CD8-positive, alpha-beta memory T cell (primary cell): ENCODE measurements at regions not wholly inside any gene's neighbourhood (a gene's known extent, or its start where the extent isn't known, plus 50 kb on each side); places are given as distances from the start of the nearest gene placed in this dataset.

Source experiments
- CTCF ChIA-PET: fragments of 350-600 bp; sonication (Branson Sonifier 250); formaldehyde crosslinking; loops from one replicate; lab custom pipeline; 2021; ENCODE audit warnings: antibody characterized with exemption; lab: Charles Lee
- POLR2A ChIA-PET: fragments of 350-600 bp; sonication (Branson Sonifier 250); formaldehyde crosslinking; loops from one replicate; lab custom pipeline; 2021; ENCODE audit warnings: antibody characterized with exemption; lab: Charles Lee
- DNase-seq, 5 donors: peaks; one replicate each; pipeline versions ENCODE4 v3.0.0 to v3.0.0-alpha.2; 2020 to 2022; ENCODE audit warnings: mixed read lengths in 1 of 5
- H3K27ac ChIP-seq: one replicate; pipeline ENCODE4 v1.7.0; 2013; ENCODE audit warnings: low read depth, mild to moderate bottlenecking, low read length, moderate library complexity
- H3K27me3 ChIP-seq: 2 replicates; pipeline ENCODE4 v1.7.0; 2013; ENCODE audit warnings: low read length, mild to moderate bottlenecking; ENCODE audit not compliant: insufficient read depth, poor library complexity, severe bottlenecking
- H3K36me3 ChIP-seq: 2 replicates; pipeline ENCODE4 v1.7.0; 2013; ENCODE audit warnings: mild to moderate bottlenecking, low read length, moderate library complexity; ENCODE audit not compliant: insufficient read depth
- H3K4me1 ChIP-seq: 2 replicates; pipeline ENCODE4 v1.7.0; 2013; ENCODE audit warnings: mild to moderate bottlenecking, low read length, moderate library complexity; ENCODE audit not compliant: insufficient read depth
- H3K4me3 ChIP-seq: 2 replicates; pipeline ENCODE4 v1.7.0; 2013; ENCODE audit warnings: mild to moderate bottlenecking, low read length
- H3K9me3 ChIP-seq: 2 replicates; pipeline ENCODE4 v1.7.0; 2013; ENCODE audit warnings: mild to moderate bottlenecking, low read length
- H3K27ac Mint-ChIP-seq, 8 donors: one replicate each; pipeline ENCODE4 v1.8.0; 2020 to 2021; ENCODE audit warnings: mixed read lengths in 8 of 8, mild to moderate bottlenecking in 6 of 8, inconsistent platforms in 3 of 8, moderate library complexity in 3 of 8
- H3K27me3 Mint-ChIP-seq, 2 donors: one replicate each; pipeline ENCODE4 v1.8.0; 2020 to 2021; ENCODE audit warnings: mixed read lengths in 2 of 2, mild to moderate bottlenecking in 1 of 2, moderate library complexity in 1 of 2
- H3K36me3 Mint-ChIP-seq, 3 donors: one replicate each; pipeline ENCODE4 v1.8.0; 2020 to 2021; ENCODE audit warnings: mixed read lengths in 3 of 3, inconsistent platforms in 1 of 3, mild to moderate bottlenecking in 1 of 3
- H3K4me1 Mint-ChIP-seq, 3 donors: one replicate each; pipeline ENCODE4 v1.8.0; 2020 to 2021; ENCODE audit warnings: mixed read lengths in 3 of 3, inconsistent platforms in 1 of 3, mild to moderate bottlenecking in 1 of 3
- H3K4me3 Mint-ChIP-seq, 7 donors: one replicate each; pipeline ENCODE4 v1.8.0; 2020 to 2021; ENCODE audit warnings: mixed read lengths in 7 of 7, mild to moderate bottlenecking in 6 of 7, moderate library complexity in 4 of 7, inconsistent platforms in 2 of 7
- H3K9me3 Mint-ChIP-seq, 5 donors: one replicate each; pipeline ENCODE4 v1.8.0; 2020 to 2022; ENCODE audit warnings: mixed read lengths in 5 of 5, mild to moderate bottlenecking in 3 of 5, moderate library complexity in 2 of 5, inconsistent platforms in 1 of 5

DNA sequence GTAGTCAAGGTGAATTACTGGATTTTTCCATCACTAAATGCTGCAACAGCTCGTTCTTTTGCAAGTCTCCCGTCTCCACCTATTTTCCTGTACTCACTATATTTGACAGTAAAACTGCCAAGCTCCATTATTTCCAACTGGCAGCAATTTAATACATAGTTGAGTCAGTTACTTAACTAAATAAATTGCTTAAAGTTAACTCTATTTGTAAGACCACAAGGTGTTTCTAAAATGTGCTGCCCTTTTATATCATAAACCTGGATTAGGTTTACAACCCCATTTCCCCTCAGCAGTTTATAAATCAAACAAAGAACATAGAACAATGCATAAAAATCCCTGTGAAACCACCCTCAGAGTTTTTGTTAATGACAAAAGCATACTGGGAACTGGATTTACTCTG lies 211.4 kb upstream of the DPH6 start:
- H3K9me3 ChIP-seq = no peaks in the 10 kb centered on the region
- no peak overlapping the region for H3K27ac ChIP-seq
- H3K27me3 ChIP-seq = no peaks in the 10 kb centered on the region
- Mint-ChIP-seq H3K9me3 (peaks cover 0 to 2% (median 0%) of the 10 kb centered on the region in 5 donors), H3K36me3 (no peaks in the 10 kb centered on the region), H3K27ac (no peak overlapping the region), H3K4me3 (no peak overlapping the region), H3K27me3 (peaks cover 2 to 4% of the 10 kb centered on the region in 2 donors), H3K4me1 (no peaks in the 10 kb centered on the region)
- no peak for DNase-seq
- POLR2A ChIA-PET = no interaction called here
- H3K4me1 ChIP-seq = no peaks in the 10 kb centered on the region
- no peak overlapping the region for H3K4me3 ChIP-seq
- H3K36me3 ChIP-seq = no peaks in the 10 kb centered on the region
- CTCF ChIA-PET = no interaction called here

DNA sequence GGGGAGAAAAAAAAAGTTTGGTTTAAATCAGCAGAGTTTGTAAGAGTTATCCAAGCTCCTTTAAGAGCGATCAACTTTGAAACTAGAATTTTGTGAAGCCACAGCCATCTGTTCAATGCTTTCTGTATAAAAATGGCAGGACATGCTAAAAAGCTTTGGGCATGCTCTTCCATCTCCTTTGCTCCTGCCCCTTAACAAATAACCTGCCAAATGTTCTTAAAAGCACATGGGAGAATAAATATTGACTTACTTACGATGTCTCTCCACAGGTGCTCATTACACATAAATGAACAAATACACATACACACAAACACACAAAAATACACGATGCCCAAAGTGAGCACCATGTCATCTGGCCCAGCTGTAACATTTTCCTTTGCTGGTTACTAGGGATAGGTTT lies 211.8 kb upstream of the DPH6 start:
- no peak for DNase-seq
- no peaks in the 10 kb centered on the region for H3K36me3 Mint-ChIP-seq
- POLR2A ChIA-PET = no interaction called here
- H3K4me3 Mint-ChIP-seq = no peak overlapping the region
- Histone ChIP-seq H3K9me3 (no peaks in the 10 kb centered on the region), H3K36me3 (no peaks in the 10 kb centered on the region), H3K4me3 (no peak overlapping the region), H3K4me1 (no peaks in the 10 kb centered on the region), H3K27ac (no peak overlapping the region), H3K27me3 (no peaks in the 10 kb centered on the region)
- H3K4me1 Mint-ChIP-seq = no peaks in the 10 kb centered on the region
- CTCF ChIA-PET = no interaction called here
- no peak overlapping the region for H3K27ac Mint-ChIP-seq
- H3K27me3 Mint-ChIP-seq = peaks cover 2 to 4% of the 10 kb centered on the region in 2 donors
- H3K9me3 Mint-ChIP-seq = peaks cover 0 to 2% (median 0%) of the 10 kb centered on the region in 5 donors

- H3K4me3 ChIP-seq = no peak overlapping the region
- CTCF ChIA-PET = no interaction called here
- no peaks in the 10 kb centered on the region for H3K36me3 Mint-ChIP-seq
- no peaks in the 10 kb centered on the region for H3K4me1 ChIP-seq
- POLR2A ChIA-PET = no interaction called here
- no peaks in the 10 kb centered on the region for H3K36me3 ChIP-seq
- H3K9me3 ChIP-seq = no peaks in the 10 kb centered on the region
- H3K27ac Mint-ChIP-seq = no peak overlapping the region
- no peak for DNase-seq
- peaks cover 0 to 2% (median 0%) of the 10 kb centered on the region in 5 donors for H3K9me3 Mint-ChIP-seq
- no peak overlapping the region for H3K27ac ChIP-seq
- no peak overlapping the region for H3K4me3 Mint-ChIP-seq
- no peaks in the 10 kb centered on the region for H3K27me3 Mint-ChIP-seq
- H3K4me1 Mint-ChIP-seq = no peaks in the 10 kb centered on the region
- H3K27me3 ChIP-seq = no peaks in the 10 kb centered on the region
These were observed 218.9 kb upstream of the DPH6 start for GRCh38 chr15:35764661-35765519.

DNA sequence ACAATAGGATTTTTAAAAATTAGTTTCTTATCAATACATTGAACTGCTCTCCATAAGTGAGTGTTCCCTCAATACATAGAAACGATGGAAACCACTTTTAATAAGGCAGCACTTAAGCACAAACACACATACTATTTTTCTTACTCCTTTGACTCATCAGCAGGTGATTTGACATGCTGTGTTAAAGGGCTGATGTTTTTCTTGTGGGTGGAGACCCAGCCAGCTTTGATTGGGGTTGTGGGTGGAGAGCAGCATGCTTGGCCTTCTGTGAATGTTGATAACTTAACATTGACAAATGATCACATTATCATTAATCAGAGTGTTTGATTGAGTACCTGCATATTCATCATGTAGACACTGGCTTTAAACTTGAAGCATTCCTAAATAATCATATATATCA lies 223.0 kb upstream of the DPH6 start:
- POLR2A ChIA-PET = no interaction called here
- no peaks in the 10 kb centered on the region for H3K4me1 Mint-ChIP-seq
- H3K4me3 Mint-ChIP-seq = no peak overlapping the region
- no peak for DNase-seq
- no peaks in the 10 kb centered on the region for H3K36me3 ChIP-seq
- H3K4me1 ChIP-seq = no peaks in the 10 kb centered on the region
- H3K27ac ChIP-seq = no peak overlapping the region
- no peaks in the 10 kb centered on the region for H3K27me3 ChIP-seq
- no peaks in the 10 kb centered on the region for H3K9me3 Mint-ChIP-seq
- no peaks in the 10 kb centered on the region for H3K9me3 ChIP-seq
- H3K27me3 Mint-ChIP-seq = no peaks in the 10 kb centered on the region
- CTCF ChIA-PET = interaction anchor here (1.0 kb wide), 1 partner anchor 17 kb away, joined by 3 read pairs; no protein-coding TSS in a partner anchor
- no peaks in the 10 kb centered on the region for H3K36me3 Mint-ChIP-seq
- H3K27ac Mint-ChIP-seq = no peak overlapping the region
- H3K4me3 ChIP-seq = no peak overlapping the region

GRCh38 chr15:35769656-35770055 lies 223.7 kb upstream of the DPH6 start:
- Histone ChIP-seq H3K9me3 (no peaks in the 10 kb centered on the region), H3K4me1 (no peaks in the 10 kb centered on the region), H3K4me3 (no peak overlapping the region)

GRCh38 chr15:35771746-35772442 lies 225.9 kb upstream of the DPH6 start:
- no peak overlapping the region for H3K4me3 ChIP-seq
- CTCF ChIA-PET = no interaction called here
- no peak overlapping the region for H3K4me3 Mint-ChIP-seq

More at GRCh38 chr15:35769656-35770055, 223.7 kb upstream of the DPH6 start:
- Histone ChIP-seq H3K27ac (no peak overlapping the region), H3K36me3 (no peaks in the 10 kb centered on the region), H3K27me3 (no peaks in the 10 kb centered on the region)
- ChIA-PET POLR2A (no interaction called here), CTCF (interaction anchor here (1.0 kb wide), 1 partner anchor 18 kb away, joined by 3 read pairs; no protein-coding TSS in a partner anchor)
- Mint-ChIP-seq H3K27ac (no peak overlapping the region), H3K4me1 (no peaks in the 10 kb centered on the region), H3K4me3 (no peak overlapping the region), H3K9me3 (no peaks in the 10 kb centered on the region), H3K27me3 (no peaks in the 10 kb centered on the region), H3K36me3 (no peaks in the 10 kb centered on the region)
- DNase-seq = no peak

GRCh38 chr15:35774653-35775052 lies 228.7 kb upstream of the DPH6 start:
- Histone ChIP-seq H3K27ac (no peak overlapping the region), H3K4me3 (no peak overlapping the region), H3K36me3 (no peaks in the 10 kb centered on the region), H3K9me3 (no peaks in the 10 kb centered on the region), H3K27me3 (no peaks in the 10 kb centered on the region), H3K4me1 (no peaks in the 10 kb centered on the region)
- ChIA-PET CTCF (no interaction called here), POLR2A (no interaction called here)
- DNase-seq = no peak
- H3K4me3 Mint-ChIP-seq = no peak overlapping the region
- no peaks in the 10 kb centered on the region for H3K9me3 Mint-ChIP-seq
- no peaks in the 10 kb centered on the region for H3K27me3 Mint-ChIP-seq
- H3K27ac Mint-ChIP-seq = no peak overlapping the region
- H3K4me1 Mint-ChIP-seq = no peaks in the 10 kb centered on the region
- no peaks in the 10 kb centered on the region for H3K36me3 Mint-ChIP-seq

More at GRCh38 chr15:35771746-35772442, 225.9 kb upstream of the DPH6 start:
- DNase-seq = no peak
- no peaks in the 10 kb centered on the region for H3K9me3 ChIP-seq
- H3K27ac ChIP-seq = no peak overlapping the region
- H3K4me1 ChIP-seq = no peaks in the 10 kb centered on the region
- Mint-ChIP-seq H3K27ac (no peak overlapping the region), H3K4me1 (no peaks in the 10 kb centered on the region), H3K9me3 (no peaks in the 10 kb centered on the region), H3K36me3 (no peaks in the 10 kb centered on the region), H3K27me3 (no peaks in the 10 kb centered on the region)
- no peaks in the 10 kb centered on the region for H3K27me3 ChIP-seq
- POLR2A ChIA-PET = no interaction called here
- no peaks in the 10 kb centered on the region for H3K36me3 ChIP-seq

DNA sequence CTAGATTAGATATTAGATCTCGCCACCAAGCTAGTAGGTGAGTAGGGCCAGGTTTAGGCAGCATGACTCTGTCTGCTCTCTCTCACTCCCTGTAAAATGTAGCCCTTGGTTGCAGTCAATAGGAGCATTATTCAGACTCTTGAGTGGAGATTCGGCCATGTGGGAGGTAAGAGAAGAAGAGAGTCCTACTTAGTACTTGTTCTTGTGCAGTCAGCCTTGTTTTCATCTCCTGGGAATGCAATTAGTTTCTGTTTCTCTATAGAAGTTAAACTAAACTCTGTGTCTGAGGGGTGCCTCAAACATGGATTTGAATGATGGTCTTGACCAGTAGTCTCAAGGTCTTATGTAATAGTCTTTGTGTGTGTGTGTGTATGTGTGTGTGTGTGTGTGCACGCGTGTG lies 229.5 kb upstream of the DPH6 start:
- no peaks in the 10 kb centered on the region for H3K9me3 ChIP-seq
- H3K36me3 ChIP-seq = no peaks in the 10 kb centered on the region
- no peak overlapping the region for H3K27ac ChIP-seq
- CTCF ChIA-PET = no interaction called here
- no peak overlapping the region for H3K4me3 ChIP-seq
- no peaks in the 10 kb centered on the region for H3K9me3 Mint-ChIP-seq
- POLR2A ChIA-PET = no interaction called here
- H3K36me3 Mint-ChIP-seq = no peaks in the 10 kb centered on the region
- no peak overlapping the region for H3K27ac Mint-ChIP-seq
- H3K4me1 ChIP-seq = no peaks in the 10 kb centered on the region
- no peaks in the 10 kb centered on the region for H3K27me3 ChIP-seq
- no peaks in the 10 kb centered on the region for H3K27me3 Mint-ChIP-seq
- no peak overlapping the region for H3K4me3 Mint-ChIP-seq
- DNase-seq = no peak
- H3K4me1 Mint-ChIP-seq = no peaks in the 10 kb centered on the region
